ENCODE measurements at regions not wholly inside any gene's neighbourhood (a gene's known extent, or its start where the extent isn't known, plus 50 kb on each side); places are given as distances from the start of the nearest gene placed in this dataset.

GRCh38 chr16:86067516-86067915 lies 168.6 kb downstream of the IRF8 start:
- intact Hi-C loops (cut with DNase I): no loop called here
- Histone ChIP-seq H3K27ac (no peak overlapping the region), H3K4me3 (no peak overlapping the region), H3K27me3 (peaks cover 0 to 17% of the 10 kb centered on the region in 2 donors), H3K4me1 (peaks cover 0 to 7% of the 10 kb centered on the region in 2 donors), H3K9me3 (no peaks in the 10 kb centered on the region), H3K36me3 (no peaks in the 10 kb centered on the region)
- DNase-seq (no peak), ATAC-seq (no peak)
- TF ChIP-seq CTCF (IDR thresholded peaks at IDR 0.05): no peak

DNA sequence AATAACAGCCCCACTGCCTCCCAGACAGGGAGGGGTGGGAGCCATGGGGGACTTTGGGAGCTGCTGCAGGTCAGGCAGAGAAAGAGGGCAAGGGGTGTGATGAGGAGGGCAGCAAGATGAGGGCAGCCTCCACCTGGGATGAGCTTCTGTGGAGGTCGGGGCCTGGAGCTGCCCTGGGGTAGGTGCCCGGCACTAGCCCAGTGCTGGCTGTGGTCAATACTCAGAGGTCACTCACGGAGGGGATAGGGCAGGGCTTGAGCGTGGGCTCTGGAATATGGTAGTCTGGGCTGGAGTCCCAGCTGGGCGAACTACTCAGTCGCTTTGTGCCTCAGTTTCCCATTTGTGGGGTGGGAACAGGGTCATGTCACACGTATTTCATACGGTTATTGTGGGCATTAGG lies 169.0 kb downstream of the IRF8 start:
- Histone ChIP-seq H3K27ac (no peak overlapping the region), H3K27me3 (peaks cover 0 to 17% of the 10 kb centered on the region in 2 donors), H3K36me3 (no peaks in the 10 kb centered on the region), H3K4me3 (no peak overlapping the region), H3K4me1 (peaks cover 0 to 10% of the 10 kb centered on the region in 2 donors), H3K9me3 (no peaks in the 10 kb centered on the region)
- intact Hi-C loops (cut with DNase I): no loop called here
- no peak for ATAC-seq
- TF ChIP-seq CTCF (IDR thresholded peaks at IDR 0.05): no peak
- no peak for DNase-seq

GRCh38 chr16:86068722-86069121 lies 169.8 kb downstream of the IRF8 start:
- TF ChIP-seq CTCF (IDR thresholded peaks at IDR 0.05): no peak
- Histone ChIP-seq H3K36me3 (no peaks in the 10 kb centered on the region), H3K4me1 (peaks cover 0 to 10% of the 10 kb centered on the region in 2 donors), H3K4me3 (no peak overlapping the region), H3K27me3 (peaks cover 0 to 17% of the 10 kb centered on the region in 2 donors), H3K27ac (no peak overlapping the region), H3K9me3 (no peaks in the 10 kb centered on the region)
- DNase-seq (no peak), ATAC-seq (no peak)
- intact Hi-C loops (cut with DNase I): no loop called here

- Histone ChIP-seq H3K27me3 (peaks cover 0 to 17% of the 10 kb centered on the region in 2 donors), H3K4me3 (no peak overlapping the region), H3K4me1 (peaks cover 0 to 10% of the 10 kb centered on the region in 2 donors), H3K27ac (peak overlapping the region in 1 of 2 donors; percentile 16), H3K9me3 (no peaks in the 10 kb centered on the region), H3K36me3 (no peaks in the 10 kb centered on the region)
- no peak for TF ChIP-seq CTCF (IDR thresholded peaks at IDR 0.05)
- ATAC-seq (no peak), DNase-seq (no peak)
- intact Hi-C loops (cut with DNase I): loop anchor here (5.0 to 10.0 kb wide), 2 partner anchors 445 to 447 kb away; partner anchors contain the start of gene FOXF1 (in 1 of the 2)
Observed at GRCh38 chr16:86069736-86070298, 170.9 kb downstream of the IRF8 start.

- no peak for DNase-seq
- intact Hi-C loops (cut with DNase I): loop anchor here (5.0 to 10.0 kb wide), 2 partner anchors 444 to 447 kb away; partner anchors contain the start of gene FOXF1 (in 1 of the 2)
- no peak for ATAC-seq
- H3K9me3 ChIP-seq: no peaks in the 10 kb centered on the region
- H3K27ac ChIP-seq: peak overlapping the region in 1 of 2 donors; percentile 37
- peaks cover 0 to 17% of the 10 kb centered on the region in 2 donors for H3K27me3 ChIP-seq
- TF ChIP-seq CTCF (IDR thresholded peaks at IDR 0.05): no peak
- H3K4me3 ChIP-seq: no peak overlapping the region
- no peaks in the 10 kb centered on the region for H3K36me3 ChIP-seq
- peaks cover 0 to 10% of the 10 kb centered on the region in 2 donors for H3K4me1 ChIP-seq
Observed at GRCh38 chr16:86070484-86070883, 171.5 kb downstream of the IRF8 start.
